Neural progenitor cell (in vitro differentiated cells): ENCODE measurements at regions not wholly inside any gene's neighbourhood (a gene's known extent, or its start where the extent isn't known, plus 50 kb on each side); places are given as distances from the start of the nearest gene placed in this dataset.

Source experiments
- CTCF ChIP-seq: fragments of 200-600 bp; sonication (generic); IDR thresholded peaks from 2 replicates; pipeline ENCODE4 v1.5.1; 2017; ENCODE audit warnings: antibody characterized with exemption, mild to moderate bottlenecking
- EZH2 ChIP-seq: fragments of 200-600 bp; sonication (generic); IDR thresholded peaks from 2 replicates; pipeline ENCODE4 v1.6.1; 2017; ENCODE audit warnings: antibody characterized with exemption, mild to moderate bottlenecking, moderate library complexity

- TF ChIP-seq CTCF = no peak
- TF ChIP-seq EZH2 = no peak
These were observed 484.0 kb downstream of the SATB2 start for GRCh38 chr2:198973785-198974184.
